ENCODE measurements at regions not wholly inside any gene's neighbourhood (a gene's known extent, or its start where the extent isn't known, plus 50 kb on each side); places are given as distances from the start of the nearest gene placed in this dataset.

- H3K9me3 Mint-ChIP-seq = peaks cover 2 to 13% (median 6%) of the 10 kb centered on the region in 7 donors
- H3K27ac ChIP-seq (ENCODE audit: low read depth in 1 of 2, low read length in 2 of 2) = no peak overlapping the region
- no peaks in the 10 kb centered on the region for H3K36me3 ChIP-seq (replicated peaks in 1 of 2; ENCODE audit: control insufficient read depth in 1 of 2, insufficient read depth in 2 of 2, low read length in 2 of 2)
- TF ChIP-seq, protein P1, sequence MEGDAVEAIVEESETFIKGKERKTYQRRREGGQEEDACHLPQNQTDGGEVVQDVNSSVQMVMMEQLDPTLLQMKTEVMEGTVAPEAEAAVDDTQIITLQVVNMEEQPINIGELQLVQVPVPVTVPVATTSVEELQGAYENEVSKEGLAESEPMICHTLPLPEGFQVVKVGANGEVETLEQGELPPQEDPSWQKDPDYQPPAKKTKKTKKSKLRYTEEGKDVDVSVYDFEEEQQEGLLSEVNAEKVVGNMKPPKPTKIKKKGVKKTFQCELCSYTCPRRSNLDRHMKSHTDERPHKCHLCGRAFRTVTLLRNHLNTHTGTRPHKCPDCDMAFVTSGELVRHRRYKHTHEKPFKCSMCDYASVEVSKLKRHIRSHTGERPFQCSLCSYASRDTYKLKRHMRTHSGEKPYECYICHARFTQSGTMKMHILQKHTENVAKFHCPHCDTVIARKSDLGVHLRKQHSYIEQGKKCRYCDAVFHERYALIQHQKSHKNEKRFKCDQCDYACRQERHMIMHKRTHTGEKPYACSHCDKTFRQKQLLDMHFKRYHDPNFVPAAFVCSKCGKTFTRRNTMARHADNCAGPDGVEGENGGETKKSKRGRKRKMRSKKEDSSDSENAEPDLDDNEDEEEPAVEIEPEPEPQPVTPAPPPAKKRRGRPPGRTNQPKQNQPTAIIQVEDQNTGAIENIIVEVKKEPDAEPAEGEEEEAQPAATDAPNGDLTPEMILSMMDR (IDR thresholded peaks at IDR 0.05) = no peak
- H3K27ac Mint-ChIP-seq = no peak overlapping the region
- no peaks in the 10 kb centered on the region for H3K4me1 ChIP-seq (ENCODE audit: control insufficient read depth in 1 of 2, insufficient read depth in 2 of 2, low read length in 2 of 2)
- H3K27me3 ChIP-seq (ENCODE audit: control insufficient read depth in 2 of 2, insufficient read depth in 2 of 2, low read length in 2 of 2) = no peaks in the 10 kb centered on the region
- H4K20me1 ChIP-seq (ENCODE audit: insufficient read depth, low read length) = no peaks in the 10 kb centered on the region
- H3K27me3 Mint-ChIP-seq (ENCODE audit: low read depth in 3 of 3) = peaks cover 2 to 15% (median 3%) of the 10 kb centered on the region in 3 donors
- H3K79me2 ChIP-seq (ENCODE audit: insufficient read depth, low read length) = no peaks in the 10 kb centered on the region
- H2AFZ ChIP-seq (ENCODE audit: insufficient read depth, low read depth, low read length, poor library complexity, severe bottlenecking) = no peak overlapping the region
- H3K4me1 Mint-ChIP-seq = no peaks in the 10 kb centered on the region
- 66% methylated on average over 2 of the region's 3 CpGs for WGBS (ENCODE audit: insufficient coverage)
- H3K4me3 ChIP-seq (replicated peaks in 1 of 3; ENCODE audit: low read depth in 2 of 3, low read length in 3 of 3) = no peak overlapping the region
- H3K9me3 ChIP-seq (replicated peaks in 1 of 2; ENCODE audit: control insufficient read depth in 1 of 2, insufficient read depth in 1 of 2, low read length in 2 of 2) = peaks cover 0 to 5% of the 10 kb centered on the region in 2 donors
- intact Hi-C loops (cut with micrococcal nuclease) = no loop called here
- no peak overlapping the region for H3K4me2 ChIP-seq (replicated peaks; ENCODE audit: extremely low read depth, low read length, poor library complexity, severe bottlenecking)
- H3K9ac ChIP-seq (ENCODE audit: insufficient read depth, low read length, poor library complexity, severe bottlenecking) = no peak overlapping the region
- no peak overlapping the region for H3K4me3 Mint-ChIP-seq
- DNase-seq = no peak
- H3K36me3 Mint-ChIP-seq = no peaks in the 10 kb centered on the region
These were observed 147.0 kb downstream of the TWIST2 start for GRCh38 chr2:238994876-238995275.

DNA sequence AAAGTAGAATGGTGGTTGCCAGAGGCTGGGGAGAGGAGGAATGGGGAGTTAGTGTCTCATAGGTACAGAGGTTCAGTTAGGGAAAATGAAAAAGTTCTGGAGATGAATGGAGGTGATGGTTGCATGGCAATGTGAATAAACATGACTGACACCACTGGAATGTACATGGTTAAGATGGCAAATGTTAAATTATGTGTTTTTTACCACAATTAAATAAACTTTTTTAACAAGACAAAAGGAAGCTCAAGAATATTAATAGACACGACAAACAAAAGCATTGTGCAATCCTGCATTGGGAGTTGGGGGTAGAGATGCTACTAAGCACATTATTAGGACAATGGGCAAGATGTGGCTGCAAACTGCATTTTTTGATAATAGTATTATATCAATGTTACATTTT lies 147.7 kb downstream of the TWIST2 start:
- no peaks in the 10 kb centered on the region for H4K20me1 ChIP-seq (ENCODE audit: insufficient read depth, low read length)
- H3K9ac ChIP-seq (ENCODE audit: insufficient read depth, low read length, poor library complexity, severe bottlenecking) = no peak overlapping the region
- no peaks in the 10 kb centered on the region for H3K36me3 ChIP-seq (replicated peaks in 1 of 2; ENCODE audit: control insufficient read depth in 1 of 2, insufficient read depth in 2 of 2, low read length in 2 of 2)
- no peaks in the 10 kb centered on the region for H3K27me3 ChIP-seq (ENCODE audit: control insufficient read depth in 2 of 2, insufficient read depth in 2 of 2, low read length in 2 of 2)
- intact Hi-C loops (cut with micrococcal nuclease) = no loop called here
- H3K4me3 ChIP-seq (replicated peaks in 1 of 3; ENCODE audit: low read depth in 2 of 3, low read length in 3 of 3) = no peak overlapping the region
- no peaks in the 10 kb centered on the region for H3K79me2 ChIP-seq (ENCODE audit: insufficient read depth, low read length)
- Mint-ChIP-seq H3K27ac (no peak overlapping the region), H3K9me3 (peaks cover 2 to 14% (median 8%) of the 10 kb centered on the region in 7 donors), H3K4me1 (no peaks in the 10 kb centered on the region), H3K36me3 (no peaks in the 10 kb centered on the region), H3K27me3 (ENCODE audit: low read depth in 3 of 3) (peaks cover 2 to 15% (median 3%) of the 10 kb centered on the region in 3 donors), H3K4me3 (no peak overlapping the region)
- H3K4me1 ChIP-seq (ENCODE audit: control insufficient read depth in 1 of 2, insufficient read depth in 2 of 2, low read length in 2 of 2) = no peaks in the 10 kb centered on the region
- no peak overlapping the region for H3K27ac ChIP-seq (ENCODE audit: low read depth in 1 of 2, low read length in 2 of 2)
- WGBS (ENCODE audit: insufficient coverage) = no CpG with 5 or more reads among the region's 1 CpG
- H3K4me2 ChIP-seq (replicated peaks; ENCODE audit: extremely low read depth, low read length, poor library complexity, severe bottlenecking) = no peak overlapping the region
- TF ChIP-seq, protein P1 (IDR thresholded peaks at IDR 0.05) = no peak
- no peak for DNase-seq
- H3K9me3 ChIP-seq (replicated peaks in 1 of 2; ENCODE audit: control insufficient read depth in 1 of 2, insufficient read depth in 1 of 2, low read length in 2 of 2) = peaks cover 0 to 9% of the 10 kb centered on the region in 2 donors
- no peak overlapping the region for H2AFZ ChIP-seq (ENCODE audit: insufficient read depth, low read depth, low read length, poor library complexity, severe bottlenecking)

Measured in CD14-positive monocyte (primary cell).